OCI-LY3 (cell line): ENCODE measurements at regions not wholly inside any gene's neighbourhood (a gene's known extent, or its start where the extent isn't known, plus 50 kb on each side); places are given as distances from the start of the nearest gene placed in this dataset.

Source experiments
- H2AFZ ChIP-seq: fragments of 200-600, 300-600 bp; shearing (Covaris generic); 2 replicates; pipeline ENCODE4 v1.6.0; 2014; ENCODE audit warnings: antibody characterized with exemption, low read depth, low read length
- H3K27ac ChIP-seq: fragments of 200-600, 300-600 bp; sonication (generic); 2 replicates; pipeline ENCODE4 v1.5.1; 2014; ENCODE audit warnings: mild to moderate bottlenecking, low read length, moderate library complexity, mixed read lengths
- H3K27me3 ChIP-seq: fragments of 200-600, 300-600 bp; sonication (generic); 2 replicates; pipeline ENCODE4 v1.6.1; 2014; ENCODE audit warnings: low read depth, low read length, mixed read lengths
- H3K36me3 ChIP-seq: fragments of 200-600, 300-600 bp; sonication (generic); replicated peaks from 2 replicates; pipeline ENCODE3; 2014; ENCODE audit warnings: low read depth, low read length, mixed read lengths
- H3K4me1 ChIP-seq: fragments of 300-600, 200-600 bp; sonication (generic); 2 replicates; pipeline ENCODE4 v1.6.1; 2014; ENCODE audit warnings: low read length, mixed read lengths
- H3K4me2 ChIP-seq: fragments of 200-600, 300-600 bp; sonication (generic); 2 replicates; pipeline ENCODE4 v1.6.1; 2014; ENCODE audit warnings: low read length, mixed read lengths
- H3K4me3 ChIP-seq: fragments of 300-600, 200-600 bp; sonication (generic); 2 replicates; pipeline ENCODE4 v1.5.1; 2014; ENCODE audit warnings: antibody characterized with exemption, mild to moderate bottlenecking, low read length, moderate library complexity
- H3K79me2 ChIP-seq: fragments of 300-600, 200-600 bp; shearing (Covaris generic); 2 replicates; pipeline ENCODE4 v1.6.1; 2014; ENCODE audit warnings: mild to moderate bottlenecking, low read length, mixed read lengths
- H3K9ac ChIP-seq: fragments of 300-600, 200-600 bp; shearing (Covaris generic); 2 replicates; pipeline ENCODE4 v1.6.0; 2014; ENCODE audit warnings: mild to moderate bottlenecking, low read length, moderate library complexity
- H3K9me3 ChIP-seq: fragments of 200-600, 300-600 bp; shearing (Covaris generic); 2 replicates; pipeline ENCODE4 v1.6.1; 2014; ENCODE audit warnings: low read length, mixed read lengths; ENCODE audit not compliant: insufficient read depth
- H4K20me1 ChIP-seq: fragments of 200-600, 300-600 bp; sonication (generic); 2 replicates; pipeline ENCODE4 v1.6.1; 2016; ENCODE audit warnings: low read length, mixed read lengths; ENCODE audit not compliant: insufficient read depth
- EZH2phosphoT487 ChIP-seq: fragments of 200-600 bp; shearing (Covaris generic); IDR thresholded peaks from 2 replicates; pipeline ENCODE4 v1.6.1; 2018; ENCODE audit warnings: antibody characterized with exemption, mixed run types, low read depth
- TF ChIP-seq, protein P1 (sequence below): fragments of 200-600, 300-600 bp; sonication (generic); IDR thresholded peaks from 2 replicates; pipeline ENCODE4 v1.5.1; 2014; ENCODE audit warnings: antibody characterized with exemption, low read length, low read depth

DNA sequence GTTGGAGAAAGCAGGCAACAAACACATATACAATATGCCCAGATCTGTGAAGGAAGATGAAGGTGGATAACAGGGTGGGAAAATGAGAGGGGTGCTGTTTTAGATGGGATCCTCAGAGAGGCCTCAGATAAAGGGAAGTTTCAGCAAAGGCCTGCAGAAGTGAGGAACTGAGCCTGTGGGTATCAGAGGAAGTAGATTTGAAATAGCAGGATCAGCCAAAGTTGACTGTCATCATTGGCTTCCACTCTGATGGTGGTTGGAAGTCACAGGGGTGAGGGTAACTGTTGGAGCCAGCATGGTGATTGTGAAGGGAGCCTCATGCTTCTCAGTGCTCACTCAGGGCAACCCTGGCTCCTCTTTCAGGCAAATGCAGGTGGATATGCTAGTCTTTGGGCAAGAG is 607.2 kb upstream of the CLINT1 start:
- H3K9ac ChIP-seq = no peak overlapping the region
- H3K27ac ChIP-seq = no peak overlapping the region
- TF ChIP-seq, protein P1, sequence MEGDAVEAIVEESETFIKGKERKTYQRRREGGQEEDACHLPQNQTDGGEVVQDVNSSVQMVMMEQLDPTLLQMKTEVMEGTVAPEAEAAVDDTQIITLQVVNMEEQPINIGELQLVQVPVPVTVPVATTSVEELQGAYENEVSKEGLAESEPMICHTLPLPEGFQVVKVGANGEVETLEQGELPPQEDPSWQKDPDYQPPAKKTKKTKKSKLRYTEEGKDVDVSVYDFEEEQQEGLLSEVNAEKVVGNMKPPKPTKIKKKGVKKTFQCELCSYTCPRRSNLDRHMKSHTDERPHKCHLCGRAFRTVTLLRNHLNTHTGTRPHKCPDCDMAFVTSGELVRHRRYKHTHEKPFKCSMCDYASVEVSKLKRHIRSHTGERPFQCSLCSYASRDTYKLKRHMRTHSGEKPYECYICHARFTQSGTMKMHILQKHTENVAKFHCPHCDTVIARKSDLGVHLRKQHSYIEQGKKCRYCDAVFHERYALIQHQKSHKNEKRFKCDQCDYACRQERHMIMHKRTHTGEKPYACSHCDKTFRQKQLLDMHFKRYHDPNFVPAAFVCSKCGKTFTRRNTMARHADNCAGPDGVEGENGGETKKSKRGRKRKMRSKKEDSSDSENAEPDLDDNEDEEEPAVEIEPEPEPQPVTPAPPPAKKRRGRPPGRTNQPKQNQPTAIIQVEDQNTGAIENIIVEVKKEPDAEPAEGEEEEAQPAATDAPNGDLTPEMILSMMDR = no peak
- no peak for TF ChIP-seq EZH2phosphoT487
- no peak overlapping the region for H3K4me3 ChIP-seq
- 0 out of 2 replicates have a peak, but pooled peaks cover 6% of the 10 kb centered on the region for H3K4me1 ChIP-seq
- H3K4me2 ChIP-seq = no peak overlapping the region
- no peak overlapping the region for H2AFZ ChIP-seq
- no peaks in the 10 kb centered on the region for H3K27me3 ChIP-seq
- no peaks in the 10 kb centered on the region for H3K79me2 ChIP-seq
- no peaks in the 10 kb centered on the region for H4K20me1 ChIP-seq
- H3K36me3 ChIP-seq = no peaks in the 10 kb centered on the region
- H3K9me3 ChIP-seq = no peaks in the 10 kb centered on the region

DNA sequence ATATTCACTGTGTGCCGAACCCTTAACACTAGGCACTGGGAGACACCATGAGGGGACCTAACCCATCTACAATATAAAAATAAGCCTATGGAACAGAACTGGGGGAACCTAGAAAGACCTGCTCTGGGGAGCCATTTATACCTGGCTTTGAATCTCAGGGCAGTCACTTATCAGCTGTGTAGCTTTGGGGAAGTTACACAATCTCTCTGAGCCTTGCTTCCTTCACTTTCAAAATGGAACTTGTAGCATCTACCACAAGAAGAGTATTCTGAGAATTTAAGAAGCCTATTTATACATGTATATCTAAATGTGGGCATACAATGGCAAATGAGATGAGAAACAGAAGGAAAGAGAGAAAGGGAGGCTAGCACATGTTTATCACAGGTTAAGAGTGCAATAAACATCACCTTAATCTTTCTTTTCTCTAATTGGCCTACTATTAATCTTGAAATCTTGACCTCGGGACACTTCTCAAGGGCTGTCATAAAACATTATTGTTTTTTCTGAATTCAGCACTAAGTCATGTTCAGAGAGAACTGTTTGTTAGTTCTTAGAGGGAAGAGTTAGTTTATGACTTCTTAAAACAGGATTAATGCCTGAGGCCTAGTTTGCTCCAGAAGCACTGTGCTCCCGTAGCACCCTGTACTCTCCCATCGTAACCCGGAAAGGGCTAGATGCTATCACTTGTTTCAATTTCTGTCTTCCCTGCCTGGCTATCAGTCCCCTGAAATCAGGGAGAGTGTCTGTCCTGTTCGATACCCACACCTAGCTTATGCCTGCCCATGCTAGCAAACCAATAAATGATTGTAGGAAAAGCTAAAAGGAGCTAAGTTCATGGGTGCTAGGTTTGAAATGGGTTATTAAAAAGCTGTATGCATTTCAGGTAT is 606.4 kb upstream of the CLINT1 start:
- TF ChIP-seq, protein P1 = no peak
- TF ChIP-seq EZH2phosphoT487 = no peak
- H3K4me1 ChIP-seq = 0 out of 2 replicates have a peak, but pooled peaks cover 6% of the 10 kb centered on the region
- H3K79me2 ChIP-seq = no peaks in the 10 kb centered on the region
- no peaks in the 10 kb centered on the region for H3K27me3 ChIP-seq
- no peak overlapping the region for H3K27ac ChIP-seq
- H4K20me1 ChIP-seq = no peaks in the 10 kb centered on the region
- H3K36me3 ChIP-seq = no peaks in the 10 kb centered on the region
- H2AFZ ChIP-seq = no peak overlapping the region
- H3K4me2 ChIP-seq = no peak overlapping the region
- no peak overlapping the region for H3K4me3 ChIP-seq
- H3K9me3 ChIP-seq = no peaks in the 10 kb centered on the region
- no peak overlapping the region for H3K9ac ChIP-seq

DNA sequence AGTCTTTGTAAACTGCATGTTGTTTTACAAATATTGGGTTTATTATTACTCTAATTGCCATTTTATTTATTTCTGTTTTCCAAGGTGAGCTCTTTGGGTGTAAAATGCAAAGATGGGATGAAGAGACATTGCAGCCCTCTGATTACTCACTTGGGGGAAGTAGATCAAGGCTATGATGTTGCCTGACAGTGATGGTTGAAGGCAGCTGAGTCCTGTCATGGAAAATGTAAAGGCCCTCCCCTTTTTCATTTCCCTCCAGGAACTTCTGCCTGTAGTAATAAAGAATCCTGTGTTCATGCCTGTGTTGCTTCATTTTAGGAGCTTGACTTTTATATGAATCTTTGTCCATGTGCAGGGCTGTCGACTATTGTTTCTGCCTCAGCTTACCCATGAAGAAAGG is 605.4 kb upstream of the CLINT1 start:
- no peak overlapping the region for H3K27ac ChIP-seq
- TF ChIP-seq EZH2phosphoT487 = no peak
- TF ChIP-seq, protein P1 = no peak

DNA sequence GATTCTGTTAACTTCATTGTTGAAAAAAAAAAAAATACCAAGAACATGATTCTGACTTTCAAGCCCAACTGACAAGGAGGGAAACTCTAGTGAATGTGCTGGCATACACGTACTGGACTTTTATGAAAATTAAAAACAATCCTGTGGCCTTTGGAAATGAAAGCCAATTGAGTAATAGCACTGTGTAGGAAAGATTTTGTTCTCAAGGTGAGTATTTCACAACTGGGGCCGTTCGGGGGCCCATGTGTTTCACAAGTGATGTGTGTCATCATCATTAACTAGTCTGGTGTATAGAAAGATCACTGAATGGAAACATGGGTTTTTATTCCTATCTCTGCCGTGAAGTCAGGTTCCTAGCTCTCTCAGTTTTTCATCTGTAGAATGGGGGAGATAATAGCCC is 605.0 kb upstream of the CLINT1 start:
- no peak overlapping the region for H3K4me3 ChIP-seq
- no peak overlapping the region for H3K27ac ChIP-seq
- no peak overlapping the region for H3K9ac ChIP-seq
- no peaks in the 10 kb centered on the region for H3K27me3 ChIP-seq
- no peaks in the 10 kb centered on the region for H3K36me3 ChIP-seq
- H3K79me2 ChIP-seq = no peaks in the 10 kb centered on the region
- no peak overlapping the region for H3K4me2 ChIP-seq
- H3K9me3 ChIP-seq = no peaks in the 10 kb centered on the region
- 0 out of 2 replicates have a peak, but pooled peaks cover 6% of the 10 kb centered on the region for H3K4me1 ChIP-seq
- TF ChIP-seq EZH2phosphoT487 = no peak
- TF ChIP-seq, protein P1 = no peak
- no peak overlapping the region for H2AFZ ChIP-seq
- no peaks in the 10 kb centered on the region for H4K20me1 ChIP-seq

More for the DNA sequence above, 605.4 kb upstream of the CLINT1 start:
- Histone ChIP-seq H3K4me1 (0 out of 2 replicates have a peak, but pooled peaks cover 6% of the 10 kb centered on the region), H3K27me3 (no peaks in the 10 kb centered on the region), H3K9me3 (no peaks in the 10 kb centered on the region), H3K9ac (no peak overlapping the region), H2AFZ (no peak overlapping the region), H3K4me3 (no peak overlapping the region), H4K20me1 (no peaks in the 10 kb centered on the region), H3K36me3 (no peaks in the 10 kb centered on the region), H3K4me2 (no peak overlapping the region), H3K79me2 (no peaks in the 10 kb centered on the region)
